ENCODE measurements at regions not wholly inside any gene's neighbourhood (a gene's known extent, or its start where the extent isn't known, plus 50 kb on each side); places are given as distances from the start of the nearest gene placed in this dataset.

- H3K36me3 Mint-ChIP-seq (ENCODE audit: low read depth) = no peaks in the 10 kb centered on the region
- no peaks in the 10 kb centered on the region for H3K4me1 Mint-ChIP-seq (ENCODE audit: low read depth)
- H3K9me3 Mint-ChIP-seq = peaks cover 3% of the 10 kb centered on the region
- no peak overlapping the region for H3K4me3 Mint-ChIP-seq
- peaks cover 3% of the 10 kb centered on the region for H3K27me3 Mint-ChIP-seq
- H3K27ac Mint-ChIP-seq = peak overlapping the region; percentile 36
Measured at GRCh38 chr2:120947327-120947726, 211.7 kb downstream of the GLI2 start.

- Mint-ChIP-seq H3K4me1 (ENCODE audit: low read depth) (no peaks in the 10 kb centered on the region), H3K9me3 (no peaks in the 10 kb centered on the region), H3K36me3 (ENCODE audit: low read depth) (no peaks in the 10 kb centered on the region), H3K27me3 (peaks cover 3% of the 10 kb centered on the region), H3K27ac (no peak overlapping the region), H3K4me3 (no peak overlapping the region)
Measured at GRCh38 chr2:120947982-120948661, 212.5 kb downstream of the GLI2 start.

- no peaks in the 10 kb centered on the region for H3K36me3 Mint-ChIP-seq (ENCODE audit: low read depth)
- H3K4me3 Mint-ChIP-seq = no peak overlapping the region
- no peak overlapping the region for H3K27ac Mint-ChIP-seq
- H3K27me3 Mint-ChIP-seq = peaks cover 3% of the 10 kb centered on the region
- H3K9me3 Mint-ChIP-seq = no peaks in the 10 kb centered on the region
- H3K4me1 Mint-ChIP-seq (ENCODE audit: low read depth) = no peaks in the 10 kb centered on the region
Measured at GRCh38 chr2:120948662-120949011, 213.0 kb downstream of the GLI2 start.

GRCh38 chr2:120949027-120949956, 213.6 kb downstream of the GLI2 start:
- Mint-ChIP-seq H3K27ac (no peak overlapping the region), H3K36me3 (ENCODE audit: low read depth) (no peaks in the 10 kb centered on the region), H3K27me3 (peaks cover 3% of the 10 kb centered on the region), H3K9me3 (no peaks in the 10 kb centered on the region), H3K4me1 (ENCODE audit: low read depth) (no peaks in the 10 kb centered on the region), H3K4me3 (no peak overlapping the region)

GRCh38 chr2:120949957-120950590, 214.4 kb downstream of the GLI2 start:
- Mint-ChIP-seq H3K4me1 (ENCODE audit: low read depth) (no peaks in the 10 kb centered on the region), H3K27me3 (peaks cover 3% of the 10 kb centered on the region), H3K36me3 (ENCODE audit: low read depth) (no peaks in the 10 kb centered on the region), H3K27ac (no peak overlapping the region), H3K4me3 (no peak overlapping the region), H3K9me3 (no peaks in the 10 kb centered on the region)

GRCh38 chr2:120951693-120952092, 216.0 kb downstream of the GLI2 start:
- Mint-ChIP-seq H3K4me1 (ENCODE audit: low read depth) (no peaks in the 10 kb centered on the region), H3K4me3 (no peak overlapping the region), H3K9me3 (no peaks in the 10 kb centered on the region), H3K27me3 (no peaks in the 10 kb centered on the region), H3K36me3 (ENCODE audit: low read depth) (no peaks in the 10 kb centered on the region), H3K27ac (no peak overlapping the region)

- Mint-ChIP-seq H3K27ac (no peak overlapping the region), H3K9me3 (no peaks in the 10 kb centered on the region), H3K4me1 (ENCODE audit: low read depth) (no peaks in the 10 kb centered on the region), H3K36me3 (ENCODE audit: low read depth) (no peaks in the 10 kb centered on the region), H3K27me3 (no peaks in the 10 kb centered on the region), H3K4me3 (no peak overlapping the region)
Measured at GRCh38 chr2:120952318-120952717, 216.7 kb downstream of the GLI2 start.

- Mint-ChIP-seq H3K4me3 (no peak overlapping the region), H3K27me3 (no peaks in the 10 kb centered on the region), H3K36me3 (ENCODE audit: low read depth) (no peaks in the 10 kb centered on the region), H3K27ac (no peak overlapping the region), H3K9me3 (no peaks in the 10 kb centered on the region), H3K4me1 (ENCODE audit: low read depth) (no peaks in the 10 kb centered on the region)
Measured at GRCh38 chr2:120953066-120953756, 217.5 kb downstream of the GLI2 start.

- Mint-ChIP-seq H3K36me3 (ENCODE audit: low read depth) (no peaks in the 10 kb centered on the region), H3K4me3 (no peak overlapping the region), H3K27me3 (no peaks in the 10 kb centered on the region), H3K9me3 (no peaks in the 10 kb centered on the region), H3K27ac (no peak overlapping the region), H3K4me1 (ENCODE audit: low read depth) (no peaks in the 10 kb centered on the region)
Measured at GRCh38 chr2:120953843-120954584, 218.3 kb downstream of the GLI2 start.

GRCh38 chr2:120954939-120955338, 219.3 kb downstream of the GLI2 start:
- Mint-ChIP-seq H3K4me1 (ENCODE audit: low read depth) (no peaks in the 10 kb centered on the region), H3K27ac (no peak overlapping the region), H3K36me3 (ENCODE audit: low read depth) (no peaks in the 10 kb centered on the region), H3K27me3 (no peaks in the 10 kb centered on the region), H3K9me3 (no peaks in the 10 kb centered on the region), H3K4me3 (no peak overlapping the region)

- Mint-ChIP-seq H3K36me3 (ENCODE audit: low read depth) (no peaks in the 10 kb centered on the region), H3K27me3 (no peaks in the 10 kb centered on the region), H3K9me3 (no peaks in the 10 kb centered on the region), H3K4me3 (no peak overlapping the region), H3K27ac (no peak overlapping the region), H3K4me1 (ENCODE audit: low read depth) (no peaks in the 10 kb centered on the region)
Measured at GRCh38 chr2:120955427-120955826, 219.8 kb downstream of the GLI2 start.

GRCh38 chr2:120956486-120957156, 221.0 kb downstream of the GLI2 start:
- no peak overlapping the region for H3K27ac Mint-ChIP-seq
- H3K27me3 Mint-ChIP-seq = no peaks in the 10 kb centered on the region
- no peaks in the 10 kb centered on the region for H3K9me3 Mint-ChIP-seq
- no peaks in the 10 kb centered on the region for H3K36me3 Mint-ChIP-seq (ENCODE audit: low read depth)
- no peak overlapping the region for H3K4me3 Mint-ChIP-seq
- no peaks in the 10 kb centered on the region for H3K4me1 Mint-ChIP-seq (ENCODE audit: low read depth)

- no peaks in the 10 kb centered on the region for H3K27me3 Mint-ChIP-seq
- H3K4me3 Mint-ChIP-seq = no peak overlapping the region
- H3K27ac Mint-ChIP-seq = no peak overlapping the region
- H3K9me3 Mint-ChIP-seq = no peaks in the 10 kb centered on the region
- H3K4me1 Mint-ChIP-seq (ENCODE audit: low read depth) = no peaks in the 10 kb centered on the region
- no peaks in the 10 kb centered on the region for H3K36me3 Mint-ChIP-seq (ENCODE audit: low read depth)
Measured at GRCh38 chr2:120957905-120958304, 222.2 kb downstream of the GLI2 start.

Data from stimulated activated naive CD8-positive, alpha-beta T cell treated with anti-CD3 and anti-CD28 coated beads, Interleukin-15, Interleukin-2, amounts not matched to agents 100 ng/mL and 50 ng/mL, for 24 hours (primary cell).